ENCODE measurements at regions not wholly inside any gene's neighbourhood (a gene's known extent, or its start where the extent isn't known, plus 50 kb on each side); places are given as distances from the start of the nearest gene placed in this dataset.

DNA sequence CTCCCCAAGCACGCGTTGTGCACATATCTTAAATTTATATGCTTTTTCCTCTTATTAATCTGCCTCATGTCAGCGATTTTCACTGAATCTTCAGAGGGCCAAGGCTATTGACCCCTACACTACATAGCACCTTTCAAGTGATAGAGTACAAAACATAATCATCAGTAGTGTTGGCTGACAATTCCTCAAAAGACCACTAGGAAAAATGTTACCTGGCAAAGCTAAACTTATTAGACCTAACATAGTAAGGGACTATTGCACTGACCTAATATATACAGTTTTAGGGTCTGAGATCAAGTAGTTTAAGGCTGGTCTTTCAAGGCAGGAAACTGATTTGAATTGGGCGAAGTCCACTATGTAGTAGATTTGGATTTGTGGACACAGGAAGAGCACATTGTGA, 244.2 kb upstream of the ZC3H15 start:
- DNase-seq (no peak), ATAC-seq (no peak)
- Histone ChIP-seq H3K9me3 (no peaks in the 10 kb centered on the region), H3K36me3 (ENCODE audit: low read depth) (no peaks in the 10 kb centered on the region), H3K4me1 (ENCODE audit: low read depth) (no peaks in the 10 kb centered on the region), H3K4me3 (no peak overlapping the region)
- intact Hi-C loops (cut with DNase I, micrococcal nuclease): no loop called here
- TF ChIP-seq, protein P1, sequence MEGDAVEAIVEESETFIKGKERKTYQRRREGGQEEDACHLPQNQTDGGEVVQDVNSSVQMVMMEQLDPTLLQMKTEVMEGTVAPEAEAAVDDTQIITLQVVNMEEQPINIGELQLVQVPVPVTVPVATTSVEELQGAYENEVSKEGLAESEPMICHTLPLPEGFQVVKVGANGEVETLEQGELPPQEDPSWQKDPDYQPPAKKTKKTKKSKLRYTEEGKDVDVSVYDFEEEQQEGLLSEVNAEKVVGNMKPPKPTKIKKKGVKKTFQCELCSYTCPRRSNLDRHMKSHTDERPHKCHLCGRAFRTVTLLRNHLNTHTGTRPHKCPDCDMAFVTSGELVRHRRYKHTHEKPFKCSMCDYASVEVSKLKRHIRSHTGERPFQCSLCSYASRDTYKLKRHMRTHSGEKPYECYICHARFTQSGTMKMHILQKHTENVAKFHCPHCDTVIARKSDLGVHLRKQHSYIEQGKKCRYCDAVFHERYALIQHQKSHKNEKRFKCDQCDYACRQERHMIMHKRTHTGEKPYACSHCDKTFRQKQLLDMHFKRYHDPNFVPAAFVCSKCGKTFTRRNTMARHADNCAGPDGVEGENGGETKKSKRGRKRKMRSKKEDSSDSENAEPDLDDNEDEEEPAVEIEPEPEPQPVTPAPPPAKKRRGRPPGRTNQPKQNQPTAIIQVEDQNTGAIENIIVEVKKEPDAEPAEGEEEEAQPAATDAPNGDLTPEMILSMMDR (IDR thresholded peaks at IDR 0.05): no peak

DNA sequence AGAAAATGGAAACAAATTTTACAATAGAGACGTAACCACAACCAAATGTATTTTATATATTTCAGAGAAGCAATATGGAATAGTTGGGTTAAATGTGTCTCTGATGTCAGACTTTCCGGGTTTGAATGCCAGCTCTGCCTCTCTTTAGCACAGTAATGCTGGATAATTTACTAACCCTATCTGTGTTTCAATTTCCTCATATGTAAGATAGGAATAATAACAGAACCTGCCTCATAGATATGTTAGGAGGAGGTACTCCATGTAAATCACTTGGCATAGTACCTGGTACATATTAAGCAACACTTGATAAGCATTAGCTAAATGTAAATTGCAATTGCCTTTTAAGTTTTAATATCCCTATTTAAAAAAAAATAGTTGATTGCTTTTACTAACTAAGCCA, 231.3 kb upstream of the ZC3H15 start:
- no peaks in the 10 kb centered on the region for H3K36me3 ChIP-seq (ENCODE audit: low read depth)

DNA sequence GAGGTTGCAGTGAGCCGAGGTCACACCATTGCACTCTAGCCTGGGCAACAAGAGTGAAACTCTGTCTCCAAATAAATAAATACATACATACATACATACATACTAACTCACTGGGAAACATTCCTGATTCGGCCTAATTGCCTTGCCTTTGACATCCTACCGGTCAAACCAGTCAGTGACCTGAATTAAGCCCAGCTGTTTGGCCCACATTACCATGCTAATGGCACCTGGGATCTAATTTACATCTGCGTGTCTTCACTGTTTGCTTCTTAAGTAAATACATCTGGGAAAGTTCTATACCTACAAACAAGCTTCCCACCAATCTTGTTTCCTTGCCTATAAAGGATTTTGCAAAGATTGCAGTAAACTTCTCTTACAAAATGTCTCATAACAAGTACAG, 230.2 kb upstream of the ZC3H15 start:
- H3K9me3 ChIP-seq: no peaks in the 10 kb centered on the region
- TF ChIP-seq, protein P1 (IDR thresholded peaks at IDR 0.05): no peak
- no peaks in the 10 kb centered on the region for H3K4me1 ChIP-seq (ENCODE audit: low read depth)
- intact Hi-C loops (cut with DNase I, micrococcal nuclease): no loop called here
- H3K4me3 ChIP-seq: no peak overlapping the region
- no peak for DNase-seq
- no peak for ATAC-seq
- no peaks in the 10 kb centered on the region for H3K36me3 ChIP-seq (ENCODE audit: low read depth)

More for the DNA sequence above, 231.3 kb upstream of the ZC3H15 start:
- ATAC-seq: no peak
- DNase-seq: no peak
- intact Hi-C loops (cut with DNase I, micrococcal nuclease): no loop called here
- H3K4me3 ChIP-seq: no peak overlapping the region
- no peaks in the 10 kb centered on the region for H3K4me1 ChIP-seq (ENCODE audit: low read depth)
- no peaks in the 10 kb centered on the region for H3K9me3 ChIP-seq
- TF ChIP-seq, protein P1 (IDR thresholded peaks at IDR 0.05): no peak

DNA sequence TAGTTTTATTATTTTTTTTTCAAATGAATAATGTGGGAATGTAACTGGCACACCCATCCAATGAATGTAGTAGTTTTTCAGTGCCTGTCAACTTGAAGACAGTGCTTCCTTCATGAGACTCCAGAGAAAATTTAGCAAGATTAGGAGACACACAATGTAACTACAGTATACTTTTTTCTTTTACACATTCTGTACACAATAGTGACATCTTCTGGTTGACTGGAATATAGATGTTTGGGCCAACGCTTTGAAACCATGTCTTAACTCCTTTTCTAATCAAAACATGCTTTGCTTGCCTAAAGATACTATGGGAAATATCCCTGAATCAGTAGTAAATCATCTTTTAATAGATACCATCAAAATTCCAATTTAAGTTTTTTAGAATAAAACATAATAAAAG, 229.5 kb upstream of the ZC3H15 start:
- intact Hi-C loops (cut with DNase I, micrococcal nuclease): no loop called here
- ATAC-seq (peak; percentile 53), DNase-seq (no peak)

DNA sequence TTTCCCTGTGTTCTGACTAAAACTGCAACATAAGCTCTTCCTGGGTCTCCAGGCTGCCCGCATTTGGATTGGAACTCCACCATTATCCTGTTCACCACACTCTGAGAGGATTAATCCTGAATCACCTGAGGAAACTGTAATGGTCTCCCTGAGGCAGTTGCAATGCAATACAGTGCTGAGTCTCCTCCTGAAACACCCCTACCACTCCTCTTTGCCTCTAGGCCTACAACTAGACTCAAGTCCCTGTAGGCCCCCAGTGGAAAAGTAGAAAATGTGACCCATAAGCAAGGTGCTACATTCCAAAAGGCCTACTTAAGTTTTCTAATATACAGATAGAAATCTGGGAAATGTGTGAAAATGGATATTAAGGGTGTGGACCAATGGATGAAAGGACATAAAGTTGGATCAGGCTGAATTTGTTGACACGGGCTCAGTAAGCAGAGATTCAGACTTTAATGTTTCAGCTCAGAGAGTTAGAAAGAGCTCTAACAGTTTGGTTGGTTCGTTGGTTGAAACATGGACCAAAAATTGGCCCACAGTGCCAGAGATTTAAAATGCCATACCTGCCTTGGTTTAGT, 222.3 kb upstream of the ZC3H15 start:
- TF ChIP-seq, protein P1 (IDR thresholded peaks at IDR 0.05): no peak

More for the DNA sequence above, 229.5 kb upstream of the ZC3H15 start:
- H3K4me1 ChIP-seq (ENCODE audit: low read depth): no peaks in the 10 kb centered on the region
- H3K9me3 ChIP-seq: no peaks in the 10 kb centered on the region
- TF ChIP-seq, protein P1 (IDR thresholded peaks at IDR 0.05): peak; percentile 7
- no peaks in the 10 kb centered on the region for H3K36me3 ChIP-seq (ENCODE audit: low read depth)
- H3K4me3 ChIP-seq: no peak overlapping the region

DNA sequence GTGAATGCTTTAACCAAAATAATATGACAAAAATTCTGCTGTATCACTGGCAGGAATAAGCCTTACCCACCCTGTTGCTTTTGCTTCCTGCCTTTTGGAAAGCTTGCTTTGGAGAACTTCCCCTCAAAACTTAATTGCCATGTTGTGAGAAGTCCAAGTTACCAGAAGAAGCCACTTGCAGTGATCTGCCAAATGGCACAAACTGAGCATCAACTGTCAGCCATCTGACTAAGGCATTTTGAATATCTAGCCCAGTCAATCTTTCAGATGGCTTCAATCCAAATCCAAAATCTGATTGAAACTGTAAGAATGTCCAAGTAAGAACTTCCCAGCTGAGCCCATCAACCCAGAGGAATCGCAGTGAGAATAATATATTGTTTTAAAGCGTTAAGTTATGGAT, 216.5 kb upstream of the ZC3H15 start:
- Histone ChIP-seq H3K4me3 (no peak overlapping the region), H3K4me1 (ENCODE audit: low read depth) (no peaks in the 10 kb centered on the region), H3K9me3 (peaks cover 2% of the 10 kb centered on the region), H3K36me3 (ENCODE audit: low read depth) (no peaks in the 10 kb centered on the region)
- intact Hi-C loops (cut with DNase I, micrococcal nuclease): no loop called here
- TF ChIP-seq, protein P1 (IDR thresholded peaks at IDR 0.05): no peak
- DNase-seq: no peak
- no peak for ATAC-seq

More for the DNA sequence above, 222.3 kb upstream of the ZC3H15 start:
- H3K9me3 ChIP-seq: peaks cover 2% of the 10 kb centered on the region
- no peak for DNase-seq
- H3K4me3 ChIP-seq: no peak overlapping the region
- ATAC-seq: no peak
- no peaks in the 10 kb centered on the region for H3K4me1 ChIP-seq (ENCODE audit: low read depth)
- H3K36me3 ChIP-seq (ENCODE audit: low read depth): no peaks in the 10 kb centered on the region
- intact Hi-C loops (cut with DNase I, micrococcal nuclease): no loop called here
